ENCODE measurements at regions not wholly inside any gene's neighbourhood (a gene's known extent, or its start where the extent isn't known, plus 50 kb on each side); places are given as distances from the start of the nearest gene placed in this dataset.

- TF ChIP-seq, protein P1, sequence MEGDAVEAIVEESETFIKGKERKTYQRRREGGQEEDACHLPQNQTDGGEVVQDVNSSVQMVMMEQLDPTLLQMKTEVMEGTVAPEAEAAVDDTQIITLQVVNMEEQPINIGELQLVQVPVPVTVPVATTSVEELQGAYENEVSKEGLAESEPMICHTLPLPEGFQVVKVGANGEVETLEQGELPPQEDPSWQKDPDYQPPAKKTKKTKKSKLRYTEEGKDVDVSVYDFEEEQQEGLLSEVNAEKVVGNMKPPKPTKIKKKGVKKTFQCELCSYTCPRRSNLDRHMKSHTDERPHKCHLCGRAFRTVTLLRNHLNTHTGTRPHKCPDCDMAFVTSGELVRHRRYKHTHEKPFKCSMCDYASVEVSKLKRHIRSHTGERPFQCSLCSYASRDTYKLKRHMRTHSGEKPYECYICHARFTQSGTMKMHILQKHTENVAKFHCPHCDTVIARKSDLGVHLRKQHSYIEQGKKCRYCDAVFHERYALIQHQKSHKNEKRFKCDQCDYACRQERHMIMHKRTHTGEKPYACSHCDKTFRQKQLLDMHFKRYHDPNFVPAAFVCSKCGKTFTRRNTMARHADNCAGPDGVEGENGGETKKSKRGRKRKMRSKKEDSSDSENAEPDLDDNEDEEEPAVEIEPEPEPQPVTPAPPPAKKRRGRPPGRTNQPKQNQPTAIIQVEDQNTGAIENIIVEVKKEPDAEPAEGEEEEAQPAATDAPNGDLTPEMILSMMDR (IDR thresholded peaks at IDR 0.05): no peak
- H3K27ac ChIP-seq: no peak overlapping the region
- no peak for DNase-seq (ENCODE audit: low spot score)
- no peak overlapping the region for H3K4me3 ChIP-seq
Observed at GRCh38 chr5:174516741-174517140, 207.6 kb upstream of the MSX2 start.

DNA sequence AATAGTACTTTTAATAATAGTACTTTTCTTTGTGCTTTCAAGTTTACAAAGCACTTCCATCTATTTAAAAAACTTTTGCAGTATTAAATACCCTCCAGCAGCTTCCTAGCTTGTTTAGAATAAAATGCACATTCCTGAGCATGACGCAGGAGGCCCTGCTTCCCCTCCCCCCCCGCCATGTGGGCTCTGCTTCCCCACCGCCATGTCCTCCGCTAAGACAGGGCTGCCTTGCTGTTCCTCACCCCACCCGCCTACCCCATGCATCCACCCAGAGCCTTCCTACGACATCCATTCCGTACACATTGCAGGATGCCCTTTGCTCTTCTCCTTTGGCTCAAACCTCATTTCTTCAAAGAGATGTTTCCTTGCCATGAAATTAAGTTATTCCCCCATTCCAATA lies 205.9 kb upstream of the MSX2 start:
- Histone ChIP-seq H3K4me3 (no peak overlapping the region), H3K27ac (no peak overlapping the region)
- TF ChIP-seq, protein P1 (IDR thresholded peaks at IDR 0.05): no peak
- DNase-seq (ENCODE audit: low spot score): no peak

DNA sequence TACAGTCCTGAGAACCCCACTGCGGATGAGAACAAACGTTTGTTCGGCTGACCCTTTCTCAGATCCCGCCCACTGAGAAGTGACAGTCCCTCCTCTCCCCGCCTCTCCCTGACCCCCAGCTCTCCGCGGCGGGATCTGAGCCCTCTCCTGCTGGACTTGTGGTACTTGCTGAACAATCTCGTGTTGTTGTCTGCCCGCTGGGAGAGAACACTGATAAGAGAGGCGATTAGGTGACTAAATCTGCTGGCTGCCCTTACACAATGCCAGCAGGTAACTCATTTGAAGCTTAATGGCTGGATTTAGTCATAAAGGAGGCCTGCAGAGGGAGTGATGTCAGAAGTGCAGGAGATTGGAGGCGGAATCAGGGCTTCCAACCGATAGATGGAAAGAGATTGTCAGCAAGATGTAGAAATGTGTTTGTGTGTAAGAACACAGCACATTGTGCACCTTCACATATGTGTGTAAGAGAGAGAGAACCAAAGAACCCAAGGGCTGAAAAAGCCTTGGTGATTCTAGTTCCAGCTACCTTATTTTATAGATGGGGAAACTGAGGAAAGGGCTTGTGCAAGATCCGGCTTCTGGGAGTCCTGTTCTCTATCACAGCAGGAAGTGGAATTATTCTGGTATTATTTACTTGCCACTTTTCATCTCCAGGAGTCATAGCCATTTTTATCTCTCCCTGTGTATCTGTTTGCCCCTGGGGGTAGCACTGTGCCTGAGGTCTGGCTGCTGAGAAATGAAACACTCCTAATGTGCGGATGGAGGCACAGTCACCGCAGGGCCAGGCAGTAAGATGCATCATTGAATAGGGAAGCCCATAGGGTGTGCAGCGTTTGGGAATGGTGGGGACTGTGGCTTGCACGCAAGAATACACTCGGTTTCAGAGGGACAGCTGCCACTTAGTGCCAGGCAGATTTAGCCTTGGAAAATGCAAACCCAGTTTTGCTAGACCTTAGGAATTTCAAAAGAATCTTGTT lies 203.7 kb upstream of the MSX2 start:
- Histone ChIP-seq H3K27ac (no peak overlapping the region), H3K4me3 (no peak overlapping the region)
- DNase-seq (ENCODE audit: low spot score): no peak
- TF ChIP-seq, protein P1 (IDR thresholded peaks at IDR 0.05): no peak

- DNase-seq (ENCODE audit: low spot score): no peak
- no peak overlapping the region for H3K4me3 ChIP-seq
- TF ChIP-seq, protein P1 (IDR thresholded peaks at IDR 0.05): no peak
- no peak overlapping the region for H3K27ac ChIP-seq
Observed at GRCh38 chr5:174521449-174521848, 202.9 kb upstream of the MSX2 start.

GRCh38 chr5:174522480-174523260 lies 201.7 kb upstream of the MSX2 start:
- H3K27ac ChIP-seq: no peak overlapping the region
- TF ChIP-seq, protein P1 (IDR thresholded peaks at IDR 0.05): no peak
- no peak for DNase-seq (ENCODE audit: low spot score)
- H3K4me3 ChIP-seq: no peak overlapping the region

DNA sequence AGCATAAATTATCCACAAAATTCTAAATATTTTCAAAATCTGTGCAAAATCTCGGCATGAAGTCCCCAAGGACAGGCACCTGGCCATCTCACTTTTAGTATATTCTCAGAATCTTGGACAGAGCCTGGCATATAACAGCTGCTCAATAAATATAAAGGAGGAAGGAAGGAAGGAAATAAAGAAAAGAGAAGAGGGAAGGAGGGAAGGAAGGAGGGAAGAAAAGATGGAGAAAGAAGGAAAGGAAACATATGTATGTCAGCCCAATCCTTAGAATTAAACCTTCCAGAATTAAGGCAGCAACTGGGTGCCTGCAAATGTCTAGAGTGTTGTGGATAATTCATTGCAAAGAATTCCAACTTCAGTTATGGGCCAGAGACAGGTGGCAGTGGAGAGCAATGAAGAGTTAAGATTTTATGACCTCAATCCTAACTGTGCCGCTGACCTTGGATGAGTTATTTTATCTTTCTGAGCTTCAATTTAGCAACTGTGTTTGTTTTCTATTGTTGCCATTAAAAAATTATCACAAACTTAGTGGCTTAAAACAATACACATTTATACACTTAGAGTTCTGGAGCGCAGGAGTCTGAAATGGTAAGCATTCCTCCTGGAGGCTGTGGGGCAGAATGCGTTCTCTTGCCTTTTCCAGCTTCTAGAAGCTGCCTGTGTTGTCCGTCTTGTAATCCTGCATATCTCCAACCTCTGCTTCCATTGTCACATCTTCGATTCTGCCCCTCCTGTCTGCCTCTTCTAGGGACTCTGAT lies 200.9 kb upstream of the MSX2 start:
- Histone ChIP-seq H3K27ac (no peak overlapping the region), H3K4me3 (no peak overlapping the region)
- no peak for DNase-seq (ENCODE audit: low spot score)
- TF ChIP-seq, protein P1 (IDR thresholded peaks at IDR 0.05): no peak

All from coronary artery (tissue), 2 donors.